Memory B cell (primary cell): ENCODE measurements at regions not wholly inside any gene's neighbourhood (a gene's known extent, or its start where the extent isn't known, plus 50 kb on each side); places are given as distances from the start of the nearest gene placed in this dataset.
"Not testable (repeated sequence)": the region's sequence is repeated elsewhere in the genome, so short reads cannot be mapped to it uniquely, and the experiment has no call there.

ENCODE experiments used
- ATAC-seq: fragments of 150-1000 bp; cut with Tn5 transposase; 2 replicates; pipeline ENCODE4 v1.10.0; 2021; ENCODE audit warnings: low read depth, mild to moderate bottlenecking, moderate library complexity
- DNase-seq, 2 donors: peaks; one replicate each; pipeline ENCODE4 v3.0.0; 2022; ENCODE audit warnings: low spot score in 2 of 2
- H3K27ac Mint-ChIP-seq: one replicate; pipeline ENCODE4 v1.8.0; 2022; ENCODE audit warnings: mild to moderate bottlenecking, moderate library complexity, mixed read lengths
- H3K27me3 Mint-ChIP-seq: one replicate; pipeline ENCODE4 v1.8.0; 2022; ENCODE audit warnings: mixed read lengths
- H3K36me3 Mint-ChIP-seq: one replicate; pipeline ENCODE4 v1.8.0; 2022; ENCODE audit warnings: mild to moderate bottlenecking, mixed read lengths
- H3K4me1 Mint-ChIP-seq: one replicate; pipeline ENCODE4 v1.8.0; 2022; ENCODE audit warnings: mixed read lengths
- H3K4me3 Mint-ChIP-seq: one replicate; pipeline ENCODE4 v1.8.0; 2022; ENCODE audit warnings: mild to moderate bottlenecking, moderate library complexity, mixed read lengths
- H3K9me3 Mint-ChIP-seq: one replicate; pipeline ENCODE4 v1.8.0; 2022; ENCODE audit warnings: mixed read lengths

DNA sequence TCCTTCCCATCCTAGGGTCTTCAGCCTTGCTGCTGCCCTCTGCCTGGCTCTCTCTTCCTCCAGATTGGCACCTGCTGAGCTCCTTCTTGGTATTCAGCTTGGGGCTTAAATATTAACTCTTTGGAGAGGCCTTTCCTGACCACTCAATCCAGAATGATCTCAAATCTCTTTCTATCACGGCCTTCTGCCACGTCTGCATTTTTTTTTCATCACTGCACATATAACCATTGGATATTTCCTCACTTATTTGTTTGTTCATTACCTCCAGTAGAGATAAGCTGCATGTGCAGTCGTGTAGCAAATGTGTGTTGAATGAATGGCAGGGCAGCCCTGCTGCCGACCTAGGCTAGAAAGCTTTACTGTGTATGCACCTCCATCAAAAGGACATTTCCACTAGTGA is 51.6 kb upstream of the MPP7 start:
- Mint-ChIP-seq H3K27me3 (peaks cover 6% of the 10 kb centered on the region), H3K36me3 (no peaks in the 10 kb centered on the region), H3K9me3 (no peaks in the 10 kb centered on the region), H3K4me1 (peaks cover 6% of the 10 kb centered on the region), H3K27ac (no peak overlapping the region), H3K4me3 (no peak overlapping the region)
- no peak for DNase-seq
- no peak for ATAC-seq

DNA sequence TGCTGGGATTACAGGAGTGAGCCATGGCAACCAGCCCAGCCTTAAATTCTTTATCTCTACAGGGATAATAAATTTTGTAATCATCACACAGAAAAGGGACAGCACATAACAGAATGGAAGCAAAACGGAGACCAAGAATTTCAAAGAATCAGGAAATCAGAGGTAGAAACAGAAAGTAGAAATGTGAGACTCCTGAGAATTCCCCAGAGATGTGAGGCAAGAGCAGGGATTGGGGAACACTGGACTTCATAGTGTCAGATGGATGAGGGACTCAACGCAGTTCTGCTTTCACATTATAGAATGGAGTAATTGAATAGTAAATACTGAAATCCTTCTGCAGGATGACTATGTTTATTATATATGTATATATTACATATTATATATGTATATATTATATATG is 52.5 kb upstream of the MPP7 start:
- Mint-ChIP-seq H3K9me3 (no peaks in the 10 kb centered on the region), H3K27ac (no peak overlapping the region), H3K4me1 (peaks cover 6% of the 10 kb centered on the region), H3K4me3 (no peak overlapping the region), H3K36me3 (no peaks in the 10 kb centered on the region), H3K27me3 (peaks cover 8% of the 10 kb centered on the region)
- DNase-seq (no peak), ATAC-seq (no peak)

DNA sequence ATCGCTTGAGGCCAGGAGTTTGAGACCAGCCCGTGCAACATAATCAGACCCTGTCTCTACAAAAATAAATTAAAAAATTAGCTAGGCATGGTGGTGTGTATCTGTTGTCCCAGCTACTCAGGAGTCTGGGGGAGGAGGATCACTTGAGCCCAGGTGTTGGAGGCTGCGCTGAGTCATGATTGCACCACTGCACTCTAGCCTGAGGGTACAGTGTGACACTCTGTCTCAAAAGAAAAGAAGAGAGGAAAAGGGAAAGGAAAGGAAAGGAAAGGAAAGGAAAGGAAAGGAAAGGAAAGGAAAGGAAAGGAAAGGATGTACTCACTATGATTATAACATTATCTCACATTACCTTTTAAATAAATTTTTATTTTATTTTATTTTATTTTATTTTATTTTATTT is 56.5 kb upstream of the MPP7 start:
- Mint-ChIP-seq H3K9me3 (no peaks in the 10 kb centered on the region), H3K36me3 (no peaks in the 10 kb centered on the region), H3K4me3 (no peak overlapping the region), H3K27ac (no peak overlapping the region), H3K4me1 (peaks cover 6% of the 10 kb centered on the region), H3K27me3 (peaks cover 7% of the 10 kb centered on the region)
- ATAC-seq (no peak), DNase-seq (no peak)

GRCh38 chr10:28360175-28360574 is 57.3 kb upstream of the MPP7 start:
- DNase-seq (no peak), ATAC-seq (no peak)
- H3K4me3 Mint-ChIP-seq, result no peak overlapping the region
- H3K4me1 Mint-ChIP-seq, result peaks cover 5% of the 10 kb centered on the region
- no peaks in the 10 kb centered on the region for H3K36me3 Mint-ChIP-seq
- no peaks in the 10 kb centered on the region for H3K9me3 Mint-ChIP-seq
- H3K27me3 Mint-ChIP-seq, result peaks cover 7% of the 10 kb centered on the region
- no peak overlapping the region for H3K27ac Mint-ChIP-seq

- DNase-seq, result no peak
- ATAC-seq, result no peak
- no peak overlapping the region for H3K27ac Mint-ChIP-seq
- no peaks in the 10 kb centered on the region for H3K9me3 Mint-ChIP-seq
- H3K36me3 Mint-ChIP-seq, result peaks cover 2% of the 10 kb centered on the region
- peaks cover 7% of the 10 kb centered on the region for H3K27me3 Mint-ChIP-seq
- H3K4me3 Mint-ChIP-seq, result no peak overlapping the region
- peaks cover 18% of the 10 kb centered on the region for H3K4me1 Mint-ChIP-seq
These were observed 60.5 kb upstream of the MPP7 start for GRCh38 chr10:28363376-28363775.

GRCh38 chr10:28365840-28366239 is 63.0 kb upstream of the MPP7 start:
- no peak for ATAC-seq
- no peak overlapping the region for H3K4me3 Mint-ChIP-seq
- peak overlapping the region; percentile 75 for H3K27ac Mint-ChIP-seq
- H3K9me3 Mint-ChIP-seq, result peaks cover 3% of the 10 kb centered on the region
- peaks cover 5% of the 10 kb centered on the region for H3K36me3 Mint-ChIP-seq
- DNase-seq, result no peak
- H3K27me3 Mint-ChIP-seq, result no peaks in the 10 kb centered on the region
- peaks cover 19% of the 10 kb centered on the region for H3K4me1 Mint-ChIP-seq

DNA sequence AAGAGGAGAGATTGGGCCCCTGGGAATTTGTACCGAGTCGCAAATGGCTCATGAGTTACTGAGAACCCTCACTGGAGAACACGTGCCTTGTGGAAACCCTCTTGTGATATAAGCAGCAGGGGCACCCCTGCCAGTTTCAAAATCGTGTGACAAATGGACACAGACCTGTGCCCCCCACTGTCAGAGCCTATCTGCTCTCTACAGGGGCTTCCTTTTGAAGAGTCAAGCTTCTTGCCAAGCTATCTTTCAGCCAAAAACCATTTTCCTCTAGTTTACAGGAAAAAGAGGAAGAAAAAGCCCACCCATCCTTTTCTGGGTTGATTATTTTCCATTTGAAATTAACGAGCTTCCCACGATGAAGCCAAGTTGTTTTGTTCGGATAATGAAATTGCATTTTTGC is 64.1 kb upstream of the MPP7 start:
- no peak overlapping the region for H3K4me3 Mint-ChIP-seq
- peaks cover 3% of the 10 kb centered on the region for H3K9me3 Mint-ChIP-seq
- DNase-seq, result no peak
- peaks cover 21% of the 10 kb centered on the region for H3K4me1 Mint-ChIP-seq
- H3K36me3 Mint-ChIP-seq, result peaks cover 5% of the 10 kb centered on the region
- ATAC-seq, result no peak
- H3K27ac Mint-ChIP-seq, result peak overlapping the region; percentile 75
- H3K27me3 Mint-ChIP-seq, result no peaks in the 10 kb centered on the region

DNA sequence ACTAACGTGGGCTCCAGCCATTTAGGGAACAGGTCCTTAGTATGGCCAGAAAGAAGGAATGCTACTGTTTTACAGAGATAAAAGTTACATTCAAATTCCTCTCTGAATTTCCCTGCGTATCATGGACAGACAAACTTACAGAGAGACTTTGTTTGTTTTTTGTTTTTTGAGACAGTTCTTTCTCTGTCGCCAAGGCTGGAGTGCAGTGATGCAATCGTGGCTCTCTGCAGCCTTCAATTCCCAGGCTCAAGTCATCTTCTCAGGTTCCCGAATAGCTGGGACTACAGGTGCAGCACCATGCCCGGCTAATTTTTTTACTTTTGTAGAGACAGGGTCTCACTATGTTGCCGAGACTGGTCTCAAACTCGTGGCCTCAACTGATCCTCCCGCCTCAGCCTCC is 64.5 kb upstream of the MPP7 start:
- H3K27me3 Mint-ChIP-seq, result no peaks in the 10 kb centered on the region
- DNase-seq (no peak), ATAC-seq (no peak)
- no peak overlapping the region for H3K4me3 Mint-ChIP-seq
- peak overlapping the region; percentile 75 for H3K27ac Mint-ChIP-seq
- H3K9me3 Mint-ChIP-seq, result peaks cover 3% of the 10 kb centered on the region
- H3K36me3 Mint-ChIP-seq, result peaks cover 5% of the 10 kb centered on the region
- H3K4me1 Mint-ChIP-seq, result peaks cover 21% of the 10 kb centered on the region

- Mint-ChIP-seq H3K27me3 (no peaks in the 10 kb centered on the region), H3K4me1 (peaks cover 21% of the 10 kb centered on the region), H3K4me3 (peak overlapping the region; percentile 64), H3K9me3 (peaks cover 3% of the 10 kb centered on the region), H3K27ac (peak overlapping the region; percentile 75), H3K36me3 (peaks cover 5% of the 10 kb centered on the region)
- DNase-seq (peak; percentile 31 to 71), ATAC-seq (peak; percentile 99)
These were observed 65.1 kb upstream of the MPP7 start for GRCh38 chr10:28367929-28368484.

DNA sequence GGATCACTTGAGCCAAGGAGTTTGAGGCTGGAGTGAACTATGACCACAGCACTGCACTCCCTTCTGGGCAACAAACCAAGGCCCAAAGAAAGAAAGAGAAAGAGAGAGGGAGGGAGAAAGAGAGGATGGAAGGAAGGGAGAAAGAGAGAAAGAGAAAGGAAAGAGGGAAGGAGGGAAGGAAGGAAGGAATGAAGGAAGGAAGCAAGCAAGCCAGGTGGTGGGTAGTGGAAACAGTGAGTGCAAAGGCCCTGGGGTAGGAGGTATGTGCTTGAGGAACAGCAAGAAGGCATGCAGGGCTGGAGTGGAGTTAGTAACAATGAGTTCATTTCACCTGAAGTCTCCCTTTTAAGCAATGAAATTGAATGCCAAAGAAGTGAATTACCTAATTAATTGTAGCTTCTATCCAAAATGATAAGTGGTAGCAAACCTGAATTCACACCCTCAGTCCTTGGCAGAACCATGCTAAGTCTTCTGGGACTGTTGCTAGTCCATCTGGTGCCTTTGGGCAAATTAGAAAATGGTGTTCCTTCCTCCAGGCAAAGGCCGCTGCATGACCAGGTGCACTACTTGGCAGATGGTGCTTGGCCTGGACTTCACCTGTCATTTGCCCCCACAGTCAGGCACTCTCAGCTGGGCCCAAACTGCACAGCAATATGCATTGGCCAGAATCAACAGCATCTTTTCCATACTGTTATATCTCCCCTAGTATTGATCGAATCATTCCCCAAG is 67.4 kb upstream of the MPP7 start:
- no peak for DNase-seq

DNA sequence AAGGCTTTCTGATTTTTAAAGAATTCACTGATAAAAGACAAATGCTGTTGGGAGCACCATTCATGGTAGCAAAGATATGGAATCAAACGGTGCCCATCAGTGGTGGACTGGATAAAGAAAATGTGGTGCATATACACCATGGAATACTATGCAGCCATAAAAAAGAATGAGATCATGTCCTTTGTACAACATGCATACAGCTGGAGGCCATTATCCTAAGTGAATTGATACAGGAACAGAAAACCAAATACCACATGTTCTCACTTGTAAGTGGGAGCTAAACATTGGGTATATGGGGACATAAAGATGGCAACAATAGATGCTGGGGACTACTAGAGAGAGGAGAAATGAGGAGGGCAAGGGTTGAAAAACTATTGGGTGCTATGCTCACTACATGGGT is 68.8 kb upstream of the MPP7 start:
- H3K36me3 Mint-ChIP-seq, result not testable (repeated sequence)

More for the DNA sequence above, 67.4 kb upstream of the MPP7 start:
- no peak overlapping the region for H3K4me3 Mint-ChIP-seq
- H3K27ac Mint-ChIP-seq, result peak overlapping the region; percentile 64
- peaks cover 21% of the 10 kb centered on the region for H3K4me1 Mint-ChIP-seq
- H3K27me3 Mint-ChIP-seq, result no peaks in the 10 kb centered on the region
- H3K36me3 Mint-ChIP-seq, result peaks cover 5% of the 10 kb centered on the region
- H3K9me3 Mint-ChIP-seq, result peaks cover 3% of the 10 kb centered on the region
- ATAC-seq, result no peak

GRCh38 chr10:28374036-28374435 is 71.2 kb upstream of the MPP7 start:
- ATAC-seq (no peak), DNase-seq (no peak)
- Mint-ChIP-seq H3K27ac (peak overlapping the region; percentile 42), H3K27me3 (no peaks in the 10 kb centered on the region), H3K4me1 (peaks cover 13% of the 10 kb centered on the region), H3K4me3 (no peak overlapping the region), H3K9me3 (peaks cover 3% of the 10 kb centered on the region), H3K36me3 (peaks cover 3% of the 10 kb centered on the region)

More for the DNA sequence above, 68.8 kb upstream of the MPP7 start:
- not testable (repeated sequence) for H3K27ac Mint-ChIP-seq, DNase-seq, H3K27me3 Mint-ChIP-seq, H3K9me3 Mint-ChIP-seq, ATAC-seq, H3K4me3 Mint-ChIP-seq
- H3K4me1 Mint-ChIP-seq, result peaks cover 11% of the 10 kb centered on the region

DNA sequence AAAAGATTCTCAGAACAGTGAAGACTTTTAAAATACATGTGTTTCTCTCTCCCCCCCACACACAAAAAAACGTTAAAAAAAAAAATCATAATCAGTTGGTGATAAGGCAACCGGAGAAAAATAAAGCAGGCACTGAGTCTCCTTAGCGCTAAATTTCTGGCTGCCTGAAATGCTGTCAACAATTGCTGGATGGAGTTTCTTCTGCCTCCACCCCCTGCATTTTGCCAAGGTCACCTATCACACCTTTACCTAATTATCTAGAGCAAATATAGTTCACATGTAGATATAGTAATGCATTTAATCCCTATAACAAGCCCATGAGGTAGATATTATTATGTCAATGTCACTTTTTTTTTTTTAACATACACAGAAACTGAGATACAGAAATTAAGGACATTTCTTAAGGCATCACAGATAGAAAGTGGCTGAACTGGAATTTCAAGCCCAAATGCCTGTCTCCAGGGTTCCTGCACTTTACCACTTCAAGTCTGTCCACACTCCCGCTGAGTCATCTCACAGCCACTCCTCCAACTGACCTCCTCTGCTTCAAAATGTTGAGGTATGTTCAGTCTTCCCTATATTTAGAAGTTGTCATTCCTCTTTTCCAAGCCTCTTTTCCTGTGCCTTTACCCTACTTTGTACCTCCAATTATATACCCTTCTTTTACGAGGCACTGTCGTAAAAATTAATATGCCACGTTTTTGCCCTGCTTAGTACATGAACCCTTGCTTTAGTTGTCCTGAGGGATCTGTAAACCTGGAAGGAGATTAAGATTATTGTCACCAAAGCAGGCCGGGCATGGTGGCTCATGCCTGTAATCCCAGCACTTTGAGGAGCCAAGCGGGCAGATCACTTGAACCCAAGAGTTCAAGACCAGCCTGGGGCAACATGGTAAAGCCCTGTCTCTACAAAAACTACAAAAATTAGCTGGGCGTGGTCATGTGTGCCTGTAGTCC is 72.8 kb upstream of the MPP7 start:
- no peaks in the 10 kb centered on the region for H3K36me3 Mint-ChIP-seq
- ATAC-seq (no peak), DNase-seq (no peak)

GRCh38 chr10:28378986-28379585 is 76.2 kb upstream of the MPP7 start:
- Mint-ChIP-seq H3K9me3 (no peaks in the 10 kb centered on the region), H3K36me3 (no peaks in the 10 kb centered on the region), H3K27ac (no peak overlapping the region), H3K4me1 (peaks cover 9% of the 10 kb centered on the region), H3K27me3 (peaks cover 2% of the 10 kb centered on the region), H3K4me3 (no peak overlapping the region)
- ATAC-seq (no peak), DNase-seq (no peak)

More for the DNA sequence above, 72.8 kb upstream of the MPP7 start:
- peak overlapping the region; percentile 8 for H3K27ac Mint-ChIP-seq
- no peak overlapping the region for H3K4me3 Mint-ChIP-seq
- no peaks in the 10 kb centered on the region for H3K9me3 Mint-ChIP-seq
- no peaks in the 10 kb centered on the region for H3K27me3 Mint-ChIP-seq
- peaks cover 9% of the 10 kb centered on the region for H3K4me1 Mint-ChIP-seq
